CD14-positive monocyte (primary cell): ENCODE measurements at regions not wholly inside any gene's neighbourhood (a gene's known extent, or its start where the extent isn't known, plus 50 kb on each side); places are given as distances from the start of the nearest gene placed in this dataset.

ENCODE experiments used
- DNase-seq, 3 donors: peaks; one replicate each; pipeline ENCODE4 v3.0.0-alpha.2; 2011 to 2022
- H2AFZ ChIP-seq: 2 replicates; pipeline ENCODE4 v1.6.0; 2012; ENCODE audit warnings: mild to moderate bottlenecking, low read depth, low read length, inconsistent platforms; ENCODE audit not compliant: insufficient read depth, poor library complexity, severe bottlenecking
- H3K27ac ChIP-seq, 2 donors: 1 replicate in 1 of 2; 2 replicates in 1 of 2; pipeline ENCODE4 v1.5.1; 2012 to 2013; ENCODE audit warnings: low read length in 2 of 2, control low read depth in 1 of 2, inconsistent platforms in 1 of 2, low read depth in 1 of 2, mild to moderate bottlenecking in 1 of 2
- H3K27me3 ChIP-seq, 2 donors: one replicate each; pipeline versions ENCODE4 v1.6.0 to v1.6.1; 2011 to 2013; ENCODE audit warnings: low read length in 2 of 2; ENCODE audit not compliant: control insufficient read depth in 2 of 2, insufficient read depth in 2 of 2
- H3K36me3 ChIP-seq, 2 donors: replicated peaks in 1 of 2; 1 replicate in 1 of 2; 2 replicates in 1 of 2; pipeline versions ENCODE4 v1.5.1 to v1.6.1; 2012 to 2013; ENCODE audit warnings: low read length in 2 of 2, control low read depth in 1 of 2, inconsistent platforms in 1 of 2, mild to moderate bottlenecking in 1 of 2; ENCODE audit not compliant: insufficient read depth in 2 of 2, control insufficient read depth in 1 of 2
- H3K4me1 ChIP-seq, 2 donors: 1 replicate in 1 of 2; 2 replicates in 1 of 2; pipeline versions ENCODE4 v1.5.1 to v1.6.1; 2012 to 2013; ENCODE audit warnings: low read length in 2 of 2, control low read depth in 1 of 2, inconsistent platforms in 1 of 2, mild to moderate bottlenecking in 1 of 2, moderate library complexity in 1 of 2; ENCODE audit not compliant: insufficient read depth in 2 of 2, control insufficient read depth in 1 of 2
- H3K4me2 ChIP-seq: replicated peaks from 2 replicates; pipeline ENCODE3; 2012; ENCODE audit warnings: low read length, moderate library complexity, mild to moderate bottlenecking; ENCODE audit not compliant: poor library complexity, severe bottlenecking; ENCODE audit errors: extremely low read depth
- H3K4me3 ChIP-seq, 3 experiments: fragments of 200-600 bp in 1 of 3; sonication (generic) in 1 of 3; replicated peaks in 1 of 3; 1 replicate in 2 of 3; 2 replicates in 1 of 3; pipeline ENCODE4 v1.5.1; 2011 to 2013; ENCODE audit warnings: low read length in 3 of 3, mild to moderate bottlenecking in 3 of 3, control low read depth in 2 of 3, low read depth in 2 of 3, inconsistent platforms in 1 of 3, moderate library complexity in 1 of 3
- H3K79me2 ChIP-seq: 2 replicates; pipeline ENCODE4 v1.6.0; 2012; ENCODE audit warnings: mild to moderate bottlenecking, control low read depth, inconsistent platforms, low read length, moderate library complexity; ENCODE audit not compliant: insufficient read depth
- H3K9ac ChIP-seq: 2 replicates; pipeline ENCODE4 v1.6.0; 2017; ENCODE audit warnings: low read length, mild to moderate bottlenecking; ENCODE audit not compliant: insufficient read depth, poor library complexity, severe bottlenecking
- H3K9me3 ChIP-seq, 2 donors: replicated peaks in 1 of 2; 1 replicate in 1 of 2; 2 replicates in 1 of 2; pipeline versions ENCODE4 v1.5.1 to v1.6.1; 2012 to 2013; ENCODE audit warnings: low read length in 2 of 2, control low read depth in 1 of 2; ENCODE audit not compliant: control insufficient read depth in 1 of 2, insufficient read depth in 1 of 2
- H4K20me1 ChIP-seq: 2 replicates; pipeline ENCODE4 v1.6.0; 2012; ENCODE audit warnings: mild to moderate bottlenecking, low read length, control low read depth, moderate library complexity; ENCODE audit not compliant: insufficient read depth
- H3K27ac Mint-ChIP-seq, 7 donors: one replicate each; pipeline ENCODE4 v1.8.0; 2020; ENCODE audit warnings: mild to moderate bottlenecking in 7 of 7, mixed read lengths in 7 of 7, moderate library complexity in 6 of 7, inconsistent platforms in 2 of 7
- H3K27me3 Mint-ChIP-seq, 3 donors: one replicate each; pipeline ENCODE4 v1.8.0; 2021 to 2022; ENCODE audit warnings: low read depth in 3 of 3, mild to moderate bottlenecking in 3 of 3, mixed read lengths in 3 of 3, moderate library complexity in 3 of 3, inconsistent platforms in 1 of 3
- H3K36me3 Mint-ChIP-seq, 2 donors: one replicate each; pipeline ENCODE4 v1.8.0; 2020; ENCODE audit warnings: mixed read lengths in 2 of 2, inconsistent platforms in 1 of 2, mild to moderate bottlenecking in 1 of 2
- H3K4me1 Mint-ChIP-seq: one replicate; pipeline ENCODE4 v1.8.0; 2020; ENCODE audit warnings: mild to moderate bottlenecking, mixed read lengths
- H3K4me3 Mint-ChIP-seq, 2 donors: one replicate each; pipeline ENCODE4 v1.8.0; 2020; ENCODE audit warnings: mild to moderate bottlenecking in 2 of 2, mixed read lengths in 2 of 2, moderate library complexity in 1 of 2
- H3K9me3 Mint-ChIP-seq, 7 donors: one replicate each; pipeline ENCODE4 v1.8.0; 2020 to 2022; ENCODE audit warnings: mixed read lengths in 7 of 7, mild to moderate bottlenecking in 6 of 7, moderate library complexity in 6 of 7, inconsistent platforms in 2 of 7
- WGBS: methylation state at CpG from one replicate; pipeline ENCODE4 v1.1.5; 2013; ENCODE audit warnings: missing lambda C conversion rate; ENCODE audit not compliant: insufficient coverage; 5-methylcytosine and 5-hydroxymethylcytosine counted together
- intact Hi-C, 2 donors: fragments of 100-400 bp; cut with micrococcal nuclease; formaldehyde crosslinking; loops; one replicate each; pipeline versions ENCODE4 v1.15.0 to v1.15.1; 2023
- TF ChIP-seq, protein P1 (sequence below): fragments of 200-600 bp; IDR thresholded peaks from one replicate; pipeline ENCODE4 v1.8.0; 2022; ENCODE audit warnings: antibody characterized with exemption, mild to moderate bottlenecking

DNA sequence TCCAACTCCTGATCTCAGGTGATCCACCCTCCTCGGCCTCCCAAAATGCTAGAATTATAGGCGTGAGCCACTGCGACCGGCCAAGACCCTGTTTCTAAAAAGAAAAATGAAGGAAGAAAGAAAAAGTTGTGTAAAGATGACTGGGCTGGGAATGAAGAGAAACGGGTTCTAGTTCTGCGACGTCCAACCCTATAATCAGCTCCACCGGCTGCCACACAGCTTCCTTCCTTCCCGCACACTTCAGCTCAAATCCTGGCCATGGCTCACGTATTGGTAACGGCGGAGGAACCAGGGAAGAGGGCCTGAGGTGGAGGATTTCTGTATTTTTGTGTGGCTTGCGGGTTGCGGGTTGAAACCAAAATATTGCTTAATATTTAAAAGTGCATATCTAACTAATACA is 88.1 kb downstream of the MYL12B start:
- no peak overlapping the region for H2AFZ ChIP-seq
- Mint-ChIP-seq H3K4me3 (no peak overlapping the region), H3K36me3 (no peaks in the 10 kb centered on the region), H3K27me3 (peaks cover 0 to 3% (median 2%) of the 10 kb centered on the region in 3 donors), H3K27ac (no peak overlapping the region), H3K9me3 (peaks cover 0 to 11% (median 8%) of the 10 kb centered on the region in 7 donors), H3K4me1 (peaks cover 8% of the 10 kb centered on the region)
- no peak overlapping the region for H3K4me3 ChIP-seq
- TF ChIP-seq, protein P1, sequence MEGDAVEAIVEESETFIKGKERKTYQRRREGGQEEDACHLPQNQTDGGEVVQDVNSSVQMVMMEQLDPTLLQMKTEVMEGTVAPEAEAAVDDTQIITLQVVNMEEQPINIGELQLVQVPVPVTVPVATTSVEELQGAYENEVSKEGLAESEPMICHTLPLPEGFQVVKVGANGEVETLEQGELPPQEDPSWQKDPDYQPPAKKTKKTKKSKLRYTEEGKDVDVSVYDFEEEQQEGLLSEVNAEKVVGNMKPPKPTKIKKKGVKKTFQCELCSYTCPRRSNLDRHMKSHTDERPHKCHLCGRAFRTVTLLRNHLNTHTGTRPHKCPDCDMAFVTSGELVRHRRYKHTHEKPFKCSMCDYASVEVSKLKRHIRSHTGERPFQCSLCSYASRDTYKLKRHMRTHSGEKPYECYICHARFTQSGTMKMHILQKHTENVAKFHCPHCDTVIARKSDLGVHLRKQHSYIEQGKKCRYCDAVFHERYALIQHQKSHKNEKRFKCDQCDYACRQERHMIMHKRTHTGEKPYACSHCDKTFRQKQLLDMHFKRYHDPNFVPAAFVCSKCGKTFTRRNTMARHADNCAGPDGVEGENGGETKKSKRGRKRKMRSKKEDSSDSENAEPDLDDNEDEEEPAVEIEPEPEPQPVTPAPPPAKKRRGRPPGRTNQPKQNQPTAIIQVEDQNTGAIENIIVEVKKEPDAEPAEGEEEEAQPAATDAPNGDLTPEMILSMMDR, result no peak
- intact Hi-C loops, result no loop called here
- no CpG with 5 or more reads among the region's 14 CpGs for WGBS
- H3K9me3 ChIP-seq, result no peaks in the 10 kb centered on the region
- H3K27ac ChIP-seq, result no peak overlapping the region
- H3K27me3 ChIP-seq, result no peaks in the 10 kb centered on the region
- no peaks in the 10 kb centered on the region for H3K79me2 ChIP-seq
- no peak overlapping the region for H3K4me2 ChIP-seq
- no peaks in the 10 kb centered on the region for H4K20me1 ChIP-seq
- H3K36me3 ChIP-seq, result no peaks in the 10 kb centered on the region
- H3K4me1 ChIP-seq, result peaks cover 0 to 7% of the 10 kb centered on the region in 2 donors
- DNase-seq, result no peak
- no peak overlapping the region for H3K9ac ChIP-seq

DNA sequence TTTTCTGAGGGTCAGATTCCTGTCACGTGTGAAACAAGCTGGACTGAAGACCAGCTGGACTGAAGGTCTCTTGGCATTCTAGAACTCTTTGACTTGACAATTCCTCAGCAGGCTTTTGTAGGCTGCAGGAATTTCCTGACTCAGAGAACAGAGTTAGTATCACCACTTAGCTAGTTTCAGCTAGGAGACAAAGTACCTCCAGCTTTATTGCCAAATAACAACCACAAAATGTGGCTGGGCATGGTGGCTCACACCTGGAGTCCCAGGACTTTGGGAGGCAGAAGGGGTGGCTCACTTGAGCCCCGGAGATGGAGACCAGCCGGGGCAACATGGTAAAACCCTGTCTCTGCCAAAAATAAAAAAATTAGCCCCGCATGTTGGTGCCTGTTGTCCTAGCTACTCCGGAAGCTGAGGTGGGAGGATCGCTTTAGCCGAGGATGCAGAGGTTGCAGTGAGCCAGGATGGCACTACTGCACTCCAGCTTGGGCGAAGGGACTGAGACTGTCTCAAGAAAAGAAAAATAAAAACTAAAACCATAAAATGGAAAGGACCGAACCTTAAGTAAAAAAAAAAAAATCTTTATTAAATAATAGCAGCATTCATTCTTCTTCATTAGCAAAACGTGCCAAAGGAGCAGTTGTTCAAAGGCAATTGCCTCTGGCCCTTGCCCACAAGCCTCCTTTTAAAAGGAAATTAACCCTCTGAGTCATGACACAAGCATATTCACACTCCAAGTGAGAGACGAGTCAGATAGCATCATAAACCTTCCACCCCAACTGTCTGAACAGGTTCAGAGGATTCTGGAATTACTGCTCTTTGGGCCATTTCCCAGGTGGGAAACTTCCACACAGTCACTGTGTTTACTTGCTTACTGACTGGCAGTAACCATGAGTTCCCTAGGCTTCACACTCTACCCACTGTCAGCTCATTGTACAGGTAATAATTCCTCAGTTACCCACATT is 88.9 kb downstream of the MYL12B start:
- Histone ChIP-seq H3K9ac (no peak overlapping the region), H3K36me3 (no peaks in the 10 kb centered on the region), H3K27me3 (no peaks in the 10 kb centered on the region), H3K79me2 (no peaks in the 10 kb centered on the region), H3K27ac (no peak overlapping the region), H3K9me3 (no peaks in the 10 kb centered on the region), H3K4me1 (peaks cover 0 to 3% of the 10 kb centered on the region in 2 donors), H3K4me2 (no peak overlapping the region), H2AFZ (no peak overlapping the region), H4K20me1 (no peaks in the 10 kb centered on the region), H3K4me3 (no peak overlapping the region)
- peaks cover 0 to 3% (median 2%) of the 10 kb centered on the region in 3 donors for H3K27me3 Mint-ChIP-seq
- TF ChIP-seq, protein P1, result no peak
- no peaks in the 10 kb centered on the region for H3K36me3 Mint-ChIP-seq
- intact Hi-C loops, result no loop called here
- H3K4me1 Mint-ChIP-seq, result peaks cover 5% of the 10 kb centered on the region
- H3K27ac Mint-ChIP-seq, result no peak overlapping the region
- H3K4me3 Mint-ChIP-seq, result no peak overlapping the region
- 86% methylated on average over 6 of the region's 11 CpGs for WGBS
- no peak for DNase-seq
- peaks cover 0 to 11% (median 8%) of the 10 kb centered on the region in 7 donors for H3K9me3 Mint-ChIP-seq
